Panc1 (cell line): ENCODE measurements at regions not wholly inside any gene's neighbourhood (a gene's known extent, or its start where the extent isn't known, plus 50 kb on each side); places are given as distances from the start of the nearest gene placed in this dataset.

Experiments used
- ATAC-seq: fragments of 200-7000 bp; cut with Tn5 transposase; 2 replicates; pipeline ENCODE4 v1.9.1; 2020; ENCODE audit warnings: mild to moderate bottlenecking, moderate library complexity
- BruUV-seq: library from RNA; stranded (reverse); fragments of 400-500 nt; replicated peaks from 2 replicates; lab custom pipeline; 2021; lab: Mats Ljungman, UMichigan
- CTCF ChIA-PET: fragments of 300-600 bp; sonication (Branson Sonifier 250); formaldehyde crosslinking; loops from one replicate; lab custom pipeline; 2022; ENCODE audit warnings: antibody characterized with exemption; lab: Charles Lee
- POLR2A ChIA-PET: fragments of 300-600 bp; sonication (Branson Sonifier 250); formaldehyde crosslinking; loops from one replicate; lab custom pipeline; 2022; ENCODE audit warnings: antibody characterized with exemption; lab: Charles Lee
- DNase-seq: peaks from one replicate; pipeline ENCODE4 v3.0.0-alpha.2; 2010; ENCODE audit warnings: low read depth, low spot score
- H3K27ac ChIP-seq: 2 replicates; pipeline ENCODE4 v1.5.1; 2011; ENCODE audit warnings: mild to moderate bottlenecking, low read length, inconsistent platforms
- H3K27me3 ChIP-seq: fragments of 200-500 bp; sonication (Bioruptor generic); 2 replicates; pipeline ENCODE4 v1.6.0; 2014; ENCODE audit warnings: low read length, inconsistent platforms; ENCODE audit not compliant: control insufficient read depth, insufficient read depth
- H3K36me3 ChIP-seq: fragments of 200-500 bp; sonication (Bioruptor generic); 2 replicates; pipeline ENCODE4 v1.5.1; 2014; ENCODE audit warnings: inconsistent platforms, mild to moderate bottlenecking, low read length, moderate library complexity; ENCODE audit not compliant: control insufficient read depth, insufficient read depth
- H3K4me1 ChIP-seq: 2 replicates; pipeline ENCODE4 v1.5.1; 2011; ENCODE audit warnings: inconsistent platforms, mild to moderate bottlenecking, low read length, moderate library complexity; ENCODE audit not compliant: control insufficient read depth, insufficient read depth
- H3K4me3 ChIP-seq, 2 experiments: 2 replicates each; pipeline ENCODE4 v1.5.1; 2011 to 2012; ENCODE audit warnings: low read depth in 2 of 2, low read length in 2 of 2, mild to moderate bottlenecking in 2 of 2, inconsistent platforms in 1 of 2, moderate library complexity in 1 of 2
- H3K9me3 ChIP-seq: fragments of 200-500 bp; sonication (Bioruptor generic); 2 replicates; pipeline ENCODE4 v1.5.1; 2014; ENCODE audit warnings: low read depth, mild to moderate bottlenecking, inconsistent platforms, low read length, moderate library complexity; ENCODE audit not compliant: control insufficient read depth, insufficient read depth
- POLR2AphosphoS5 ChIP-seq: IDR thresholded peaks from 2 replicates; pipeline ENCODE4 v1.6.1; 2012; ENCODE audit warnings: mild to moderate bottlenecking, low read depth, low read length, moderate library complexity
- SIN3A ChIP-seq: IDR thresholded peaks from 2 replicates; pipeline ENCODE4 v1.6.1; 2012; ENCODE audit warnings: low read depth, mild to moderate bottlenecking, low read length, moderate library complexity, borderline replicate concordance; ENCODE audit not compliant: insufficient read depth
- TCF7L2 ChIP-seq: IDR thresholded peaks from 2 replicates; pipeline ENCODE4 v1.6.1; 2011; ENCODE audit warnings: mild to moderate bottlenecking, low read depth, low read length, inconsistent platforms
- in situ Hi-C: cut with HindIII; loops from 2 replicates; pipeline ENCODE4 v1.10.0; 2016; ENCODE audit warnings: low sequenced_read_pairs, low pct_unique_long_range_greater_than_20kb
- intact Hi-C: fragments of 100-400 bp; cut with micrococcal nuclease; formaldehyde crosslinking; loops from one replicate; pipeline ENCODE4 v1.10.0; 2022; ENCODE audit not compliant: unreplicated experiment
- TF ChIP-seq, protein P1 (sequence below): fragments of 450-650 bp; IDR thresholded peaks from 2 replicates; pipeline ENCODE4 v1.5.1; 2017; ENCODE audit warnings: mild to moderate bottlenecking
- TF ChIP-seq, protein P2 (sequence below), 2 experiments: IDR thresholded peaks; 2 replicates each; pipeline ENCODE4 v1.6.1; 2011 to 2012; ENCODE audit warnings: low read depth in 2 of 2, control low read depth in 1 of 2, low read length in 1 of 2, mild to moderate bottlenecking in 1 of 2, moderate library complexity in 1 of 2; ENCODE audit not compliant: insufficient read depth in 1 of 2

- Histone ChIP-seq H3K4me1 (no peaks in the 10 kb centered on the region), H3K9me3 (no peaks in the 10 kb centered on the region), H3K36me3 (no peaks in the 10 kb centered on the region; the same call in 1 of the 2 replicates), H3K27me3 (no peaks in the 10 kb centered on the region), H3K4me3 (no peak overlapping the region), H3K27ac (no peak overlapping the region)
- intact Hi-C loops (no loop called here), in situ Hi-C loops (no loop called here)
- POLR2A ChIA-PET = interaction anchor here (0.6 kb wide), 1 partner anchor 488 kb away, joined by 5 read pairs; no protein-coding TSS in a partner anchor
- TF ChIP-seq, protein P1, sequence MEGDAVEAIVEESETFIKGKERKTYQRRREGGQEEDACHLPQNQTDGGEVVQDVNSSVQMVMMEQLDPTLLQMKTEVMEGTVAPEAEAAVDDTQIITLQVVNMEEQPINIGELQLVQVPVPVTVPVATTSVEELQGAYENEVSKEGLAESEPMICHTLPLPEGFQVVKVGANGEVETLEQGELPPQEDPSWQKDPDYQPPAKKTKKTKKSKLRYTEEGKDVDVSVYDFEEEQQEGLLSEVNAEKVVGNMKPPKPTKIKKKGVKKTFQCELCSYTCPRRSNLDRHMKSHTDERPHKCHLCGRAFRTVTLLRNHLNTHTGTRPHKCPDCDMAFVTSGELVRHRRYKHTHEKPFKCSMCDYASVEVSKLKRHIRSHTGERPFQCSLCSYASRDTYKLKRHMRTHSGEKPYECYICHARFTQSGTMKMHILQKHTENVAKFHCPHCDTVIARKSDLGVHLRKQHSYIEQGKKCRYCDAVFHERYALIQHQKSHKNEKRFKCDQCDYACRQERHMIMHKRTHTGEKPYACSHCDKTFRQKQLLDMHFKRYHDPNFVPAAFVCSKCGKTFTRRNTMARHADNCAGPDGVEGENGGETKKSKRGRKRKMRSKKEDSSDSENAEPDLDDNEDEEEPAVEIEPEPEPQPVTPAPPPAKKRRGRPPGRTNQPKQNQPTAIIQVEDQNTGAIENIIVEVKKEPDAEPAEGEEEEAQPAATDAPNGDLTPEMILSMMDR = no peak
- TF ChIP-seq, protein P2, sequence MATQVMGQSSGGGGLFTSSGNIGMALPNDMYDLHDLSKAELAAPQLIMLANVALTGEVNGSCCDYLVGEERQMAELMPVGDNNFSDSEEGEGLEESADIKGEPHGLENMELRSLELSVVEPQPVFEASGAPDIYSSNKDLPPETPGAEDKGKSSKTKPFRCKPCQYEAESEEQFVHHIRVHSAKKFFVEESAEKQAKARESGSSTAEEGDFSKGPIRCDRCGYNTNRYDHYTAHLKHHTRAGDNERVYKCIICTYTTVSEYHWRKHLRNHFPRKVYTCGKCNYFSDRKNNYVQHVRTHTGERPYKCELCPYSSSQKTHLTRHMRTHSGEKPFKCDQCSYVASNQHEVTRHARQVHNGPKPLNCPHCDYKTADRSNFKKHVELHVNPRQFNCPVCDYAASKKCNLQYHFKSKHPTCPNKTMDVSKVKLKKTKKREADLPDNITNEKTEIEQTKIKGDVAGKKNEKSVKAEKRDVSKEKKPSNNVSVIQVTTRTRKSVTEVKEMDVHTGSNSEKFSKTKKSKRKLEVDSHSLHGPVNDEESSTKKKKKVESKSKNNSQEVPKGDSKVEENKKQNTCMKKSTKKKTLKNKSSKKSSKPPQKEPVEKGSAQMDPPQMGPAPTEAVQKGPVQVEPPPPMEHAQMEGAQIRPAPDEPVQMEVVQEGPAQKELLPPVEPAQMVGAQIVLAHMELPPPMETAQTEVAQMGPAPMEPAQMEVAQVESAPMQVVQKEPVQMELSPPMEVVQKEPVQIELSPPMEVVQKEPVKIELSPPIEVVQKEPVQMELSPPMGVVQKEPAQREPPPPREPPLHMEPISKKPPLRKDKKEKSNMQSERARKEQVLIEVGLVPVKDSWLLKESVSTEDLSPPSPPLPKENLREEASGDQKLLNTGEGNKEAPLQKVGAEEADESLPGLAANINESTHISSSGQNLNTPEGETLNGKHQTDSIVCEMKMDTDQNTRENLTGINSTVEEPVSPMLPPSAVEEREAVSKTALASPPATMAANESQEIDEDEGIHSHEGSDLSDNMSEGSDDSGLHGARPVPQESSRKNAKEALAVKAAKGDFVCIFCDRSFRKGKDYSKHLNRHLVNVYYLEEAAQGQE (IDR thresholded peaks at IDR 0.05; ENCODE audit: insufficient read depth in 1 of 2, low read depth in 2 of 2, low read length in 1 of 2) = no peak
- TF ChIP-seq POLR2AphosphoS5 (no peak), TCF7L2 (no peak), SIN3A (no peak)
- CTCF ChIA-PET = no interaction called here
- DNase-seq = no peak
- no peak for ATAC-seq
- BruUV-seq = no TSS peak
Measured at GRCh38 chr1:182003953-182004586, 57.4 kb downstream of the ZNF648 start.

- ATAC-seq = no peak
- in situ Hi-C loops (no loop called here), intact Hi-C loops (no loop called here)
- Histone ChIP-seq H3K27ac (no peak overlapping the region), H3K36me3 (no peaks in the 10 kb centered on the region; the same call in 1 of the 2 replicates), H3K9me3 (no peaks in the 10 kb centered on the region), H3K27me3 (no peaks in the 10 kb centered on the region), H3K4me3 (no peak overlapping the region), H3K4me1 (no peaks in the 10 kb centered on the region)
- ChIA-PET POLR2A (interaction anchor here (0.6 kb wide), 1 partner anchor 489 kb away, joined by 5 read pairs; no protein-coding TSS in a partner anchor), CTCF (no interaction called here)
- TF ChIP-seq, protein P1 = no peak
- TF ChIP-seq TCF7L2 (no peak), POLR2AphosphoS5 (no peak), SIN3A (no peak)
- TF ChIP-seq, protein P2 (IDR thresholded peaks at IDR 0.05; ENCODE audit: insufficient read depth in 1 of 2, low read depth in 2 of 2, low read length in 1 of 2) = no peak
- no TSS peak for BruUV-seq
- DNase-seq = no peak
Measured at GRCh38 chr1:182003025-182003725, 58.3 kb downstream of the ZNF648 start.
